T-cell (primary cell): ENCODE measurements at regions not wholly inside any gene's neighbourhood (a gene's known extent, or its start where the extent isn't known, plus 50 kb on each side); places are given as distances from the start of the nearest gene placed in this dataset.
"Not testable (repeated sequence)": the region's sequence is repeated elsewhere in the genome, so short reads cannot be mapped to it uniquely, and the experiment has no call there.

Experiments
- ATAC-seq, 4 experiments: fragments of 200-7000 bp in 3 of 4; fragments of 150-1000 bp in 1 of 4; cut with Tn5 transposase; replicated peaks in 1 of 4; 1 replicate in 3 of 4; 2 replicates in 1 of 4; pipeline ENCODE4 v1.10.0; 2021; ENCODE audit warnings: moderate library complexity in 3 of 4, mild to moderate bottlenecking in 2 of 4, moderate number of reproducible peaks in 1 of 4
- CTCF ChIA-PET, 2 donors: fragments of 300-600 bp; sonication (Branson Sonifier 250); formaldehyde crosslinking; loops; one replicate each; lab custom pipeline; 2022; ENCODE audit warnings: antibody characterized with exemption in 2 of 2; lab: Charles Lee
- POLR2A ChIA-PET, 2 donors: fragments of 300-600 bp; sonication (Branson Sonifier 250); formaldehyde crosslinking; loops; one replicate each; lab custom pipeline; 2022; ENCODE audit warnings: antibody characterized with exemption in 2 of 2; lab: Charles Lee
- DNase-seq, 35 experiments: peaks; one replicate each; pipeline versions ENCODE4 v3.0.0 to v3.0.0-alpha.2; 2013 to 2023
- H3K27ac ChIP-seq: one replicate; pipeline ENCODE4 v1.5.1; 2013; ENCODE audit warnings: low read length
- H3K27me3 ChIP-seq, 2 experiments: replicated peaks in 1 of 2; 1 replicate in 1 of 2; 2 replicates in 1 of 2; pipeline versions ENCODE4 v1.6.1 to v1.7.0; 2013; ENCODE audit warnings: low read length in 1 of 2, mixed read lengths in 1 of 2; ENCODE audit not compliant: control insufficient read depth in 2 of 2, insufficient read depth in 2 of 2; ENCODE audit errors: extremely low read depth in 1 of 2
- H3K36me3 ChIP-seq, 2 donors: 1 replicate in 1 of 2; 2 replicates in 1 of 2; pipeline versions ENCODE4 v1.6.1 to v1.7.0; 2013; ENCODE audit warnings: low read length in 1 of 2; ENCODE audit not compliant: control insufficient read depth in 2 of 2, insufficient read depth in 1 of 2; ENCODE audit errors: extremely low read depth in 1 of 2
- H3K4me1 ChIP-seq, 2 experiments: 1 replicate in 1 of 2; 2 replicates in 1 of 2; pipeline versions ENCODE4 v1.6.1 to v1.7.0; 2013; ENCODE audit warnings: low read length in 2 of 2, mixed read lengths in 1 of 2; ENCODE audit not compliant: insufficient read depth in 2 of 2, control insufficient read depth in 1 of 2; ENCODE audit errors: extremely low read depth in 1 of 2
- H3K4me3 ChIP-seq, 2 donors: 1 replicate in 1 of 2; 2 replicates in 1 of 2; pipeline versions ENCODE4 v1.5.1 to v1.7.0; 2013; ENCODE audit warnings: mild to moderate bottlenecking in 2 of 2, low read length in 1 of 2, moderate library complexity in 1 of 2; ENCODE audit not compliant: control insufficient read depth in 1 of 2; ENCODE audit errors: extremely low read depth in 1 of 2
- H3K9me3 ChIP-seq: 2 replicates; pipeline ENCODE4 v1.7.0; 2013
- H3K27ac Mint-ChIP-seq, 2 donors: one replicate each; pipeline ENCODE4 v1.8.0; 2020 to 2021; ENCODE audit warnings: mild to moderate bottlenecking in 2 of 2, mixed read lengths in 2 of 2
- H3K27me3 Mint-ChIP-seq, 2 donors: one replicate each; pipeline ENCODE4 v1.8.0; 2021 to 2022; ENCODE audit warnings: mixed read lengths in 2 of 2
- H3K36me3 Mint-ChIP-seq: one replicate; pipeline ENCODE4 v1.8.0; 2021; ENCODE audit warnings: mixed read lengths
- H3K4me1 Mint-ChIP-seq, 3 donors: one replicate each; pipeline ENCODE4 v1.8.0; 2020 to 2022; ENCODE audit warnings: mixed read lengths in 3 of 3, mild to moderate bottlenecking in 1 of 3
- H3K4me3 Mint-ChIP-seq, 3 donors: one replicate each; pipeline ENCODE4 v1.8.0; 2020 to 2022; ENCODE audit warnings: mild to moderate bottlenecking in 3 of 3, mixed read lengths in 3 of 3, moderate library complexity in 3 of 3
- H3K9me3 Mint-ChIP-seq, 3 donors: one replicate each; pipeline ENCODE4 v1.8.0; 2020 to 2022; ENCODE audit warnings: mixed read lengths in 3 of 3
- WGBS: methylation state at CpG from one replicate; pipeline ENCODE4 v1.1.5; 2013; ENCODE audit warnings: missing lambda C conversion rate; ENCODE audit not compliant: insufficient coverage; 5-methylcytosine and 5-hydroxymethylcytosine counted together

DNA sequence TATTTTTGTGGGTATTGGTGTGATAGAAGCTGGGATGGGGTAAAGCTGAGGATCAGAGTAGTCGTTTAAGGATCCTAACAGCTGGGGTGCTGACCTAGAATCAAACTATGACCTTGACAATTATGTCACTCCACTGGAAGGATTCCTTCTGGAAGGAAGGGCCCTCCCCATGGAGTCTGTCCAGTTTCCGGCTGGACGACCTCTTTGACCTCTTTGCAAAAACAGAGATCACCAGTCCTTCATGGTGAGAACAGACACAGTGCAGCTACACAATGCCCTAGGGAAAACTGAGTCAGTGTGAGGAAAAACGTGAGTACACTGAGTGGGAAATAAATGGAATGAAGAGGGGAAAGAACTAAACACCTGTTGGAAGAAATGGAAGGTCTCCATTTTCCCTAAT lies 445.6 kb downstream of the MAT2B start:
- Histone ChIP-seq H3K4me3 (no peak overlapping the region), H3K4me1 (no peaks in the 10 kb centered on the region), H3K27me3 (no peaks in the 10 kb centered on the region), H3K27ac (no peak overlapping the region), H3K36me3 (no peaks in the 10 kb centered on the region), H3K9me3 (no peaks in the 10 kb centered on the region)
- WGBS: 79% methylated on average over 2 of the region's 4 CpGs
- H3K4me3 Mint-ChIP-seq: no peak overlapping the region
- peaks cover 0 to 4% (median 3%) of the 10 kb centered on the region in 3 donors for H3K9me3 Mint-ChIP-seq
- ATAC-seq: no peak
- POLR2A ChIA-PET: no interaction called here
- CTCF ChIA-PET: no interaction called here
- no peaks in the 10 kb centered on the region for H3K4me1 Mint-ChIP-seq
- no peak overlapping the region for H3K27ac Mint-ChIP-seq
- no peak for DNase-seq
- H3K27me3 Mint-ChIP-seq: no peaks in the 10 kb centered on the region
- H3K36me3 Mint-ChIP-seq: no peaks in the 10 kb centered on the region

DNA sequence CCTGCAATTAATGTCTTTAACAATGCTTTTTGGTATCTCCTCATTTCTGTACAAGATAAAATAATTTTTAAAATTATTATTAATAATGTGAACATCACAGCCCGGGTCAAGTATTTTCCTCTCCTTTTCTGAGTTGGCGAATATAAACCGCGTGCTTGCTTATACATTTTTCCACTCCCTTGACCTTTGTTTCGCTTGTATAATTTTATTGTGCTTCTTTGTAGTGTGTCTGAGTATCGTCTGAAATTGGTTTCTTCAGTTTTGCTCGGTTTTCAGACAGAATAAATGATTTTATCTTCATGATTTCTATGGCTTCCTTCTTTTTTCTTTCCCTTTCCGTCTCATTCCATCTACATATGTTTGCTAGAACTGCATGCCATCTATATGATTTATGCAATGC lies 448.5 kb downstream of the MAT2B start:
- DNase-seq: no peak
- Mint-ChIP-seq H3K27ac (no peak overlapping the region), H3K9me3 (no peaks in the 10 kb centered on the region), H3K4me1 (no peaks in the 10 kb centered on the region), H3K4me3 (no peak overlapping the region), H3K27me3 (no peaks in the 10 kb centered on the region), H3K36me3 (no peaks in the 10 kb centered on the region)
- Histone ChIP-seq H3K9me3 (no peaks in the 10 kb centered on the region), H3K4me1 (no peaks in the 10 kb centered on the region), H3K36me3 (no peaks in the 10 kb centered on the region), H3K27ac (no peak overlapping the region), H3K4me3 (no peak overlapping the region), H3K27me3 (no peaks in the 10 kb centered on the region)
- POLR2A ChIA-PET: no interaction called here
- no CpG with 5 or more reads among the region's 8 CpGs for WGBS
- ATAC-seq: no peak
- CTCF ChIA-PET: no interaction called here

DNA sequence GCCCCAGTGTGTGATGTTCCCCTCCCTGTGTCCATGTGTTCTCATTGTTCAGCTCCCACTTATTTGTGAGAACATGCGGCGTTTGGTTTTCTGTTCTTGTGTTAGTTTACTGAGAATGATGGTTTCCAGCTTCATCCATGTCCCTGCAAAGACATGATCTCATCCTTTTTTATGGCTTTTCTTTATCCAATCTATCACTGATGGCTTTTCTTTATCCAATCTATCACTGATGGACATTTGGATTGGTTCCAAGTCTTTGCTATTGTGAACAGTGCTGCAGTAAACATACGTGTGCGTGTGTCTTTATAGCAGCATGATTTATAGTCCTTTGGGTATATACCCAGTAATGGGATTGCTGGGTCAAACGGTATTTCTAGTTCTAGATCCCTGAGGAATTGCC lies 455.8 kb downstream of the MAT2B start:
- CTCF ChIA-PET, H3K27me3 ChIP-seq, H3K27me3 Mint-ChIP-seq, H3K4me3 Mint-ChIP-seq, H3K36me3 ChIP-seq, H3K9me3 ChIP-seq, H3K9me3 Mint-ChIP-seq, DNase-seq, POLR2A ChIA-PET, ATAC-seq, H3K27ac Mint-ChIP-seq, H3K4me3 ChIP-seq, H3K4me1 Mint-ChIP-seq, H3K27ac ChIP-seq, H3K4me1 ChIP-seq, H3K36me3 Mint-ChIP-seq: not testable (repeated sequence)
- no CpG with 5 or more reads among the region's 5 CpGs for WGBS

DNA sequence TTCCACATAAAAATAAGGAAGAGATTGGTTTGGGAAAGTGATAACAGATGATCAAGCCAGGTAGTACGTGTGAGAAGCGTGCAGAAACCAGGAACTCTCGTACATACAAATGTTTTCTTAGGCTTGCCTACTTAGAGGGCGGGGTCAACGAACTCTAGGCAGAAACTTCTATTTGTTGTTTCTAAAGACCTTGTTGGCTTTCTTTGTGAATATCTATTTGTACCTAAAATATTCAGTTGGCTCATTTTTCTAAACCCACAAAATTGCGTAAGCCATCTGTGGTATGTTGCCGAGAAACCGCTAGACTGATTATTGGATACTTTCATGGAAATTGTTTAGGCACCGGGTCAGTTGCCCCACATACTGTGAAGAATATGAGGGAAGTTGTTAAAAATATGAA lies 458.5 kb downstream of the MAT2B start:
- H3K27ac ChIP-seq: no peak overlapping the region
- H3K4me3 ChIP-seq: no peak overlapping the region
- 81% methylated on average over 3 of the region's 9 CpGs for WGBS
- Mint-ChIP-seq H3K27ac (no peak overlapping the region), H3K36me3 (no peaks in the 10 kb centered on the region), H3K4me1 (no peaks in the 10 kb centered on the region), H3K9me3 (peaks cover 4 to 7% (median 5%) of the 10 kb centered on the region in 3 donors), H3K27me3 (no peaks in the 10 kb centered on the region), H3K4me3 (no peak overlapping the region)
- no peak for DNase-seq
- CTCF ChIA-PET: no interaction called here
- no peaks in the 10 kb centered on the region for H3K36me3 ChIP-seq
- POLR2A ChIA-PET: no interaction called here
- no peak for ATAC-seq
- no peaks in the 10 kb centered on the region for H3K4me1 ChIP-seq
- no peaks in the 10 kb centered on the region for H3K27me3 ChIP-seq
- H3K9me3 ChIP-seq: no peaks in the 10 kb centered on the region

DNA sequence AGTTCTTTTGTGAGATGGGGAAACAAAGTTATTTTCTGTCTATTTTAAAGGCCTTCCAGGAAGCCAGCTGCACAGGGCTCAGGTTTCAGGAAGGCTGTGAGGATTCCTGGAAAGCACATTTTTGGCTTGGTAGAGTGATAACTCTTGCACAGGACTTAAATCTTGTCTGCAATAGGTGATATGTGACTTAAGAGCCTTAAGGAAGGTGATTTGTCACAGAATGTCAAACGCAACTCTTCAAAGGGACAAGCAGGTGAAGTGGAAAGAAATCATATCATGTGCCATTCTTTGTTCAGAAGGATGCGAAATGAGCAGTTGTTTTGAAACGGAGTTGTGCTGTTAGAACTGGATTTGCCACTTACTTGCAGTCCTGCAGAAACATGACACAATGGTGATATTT lies 459.3 kb downstream of the MAT2B start:
- WGBS: 84% methylated on average over 3 of the region's 3 CpGs
- peaks cover 4 to 10% (median 7%) of the 10 kb centered on the region in 3 donors for H3K9me3 Mint-ChIP-seq
- ChIA-PET POLR2A (no interaction called here), CTCF (no interaction called here)
- H3K9me3 ChIP-seq: no peaks in the 10 kb centered on the region
- no peaks in the 10 kb centered on the region for H3K4me1 Mint-ChIP-seq
- no peaks in the 10 kb centered on the region for H3K36me3 ChIP-seq
- no peaks in the 10 kb centered on the region for H3K4me1 ChIP-seq
- H3K4me3 ChIP-seq: no peak overlapping the region
- H3K27me3 ChIP-seq: no peaks in the 10 kb centered on the region
- ATAC-seq (no peak), DNase-seq (no peak)
- no peak overlapping the region for H3K27ac Mint-ChIP-seq
- H3K27ac ChIP-seq: no peak overlapping the region
- no peak overlapping the region for H3K4me3 Mint-ChIP-seq
- H3K36me3 Mint-ChIP-seq: no peaks in the 10 kb centered on the region
- no peaks in the 10 kb centered on the region for H3K27me3 Mint-ChIP-seq

DNA sequence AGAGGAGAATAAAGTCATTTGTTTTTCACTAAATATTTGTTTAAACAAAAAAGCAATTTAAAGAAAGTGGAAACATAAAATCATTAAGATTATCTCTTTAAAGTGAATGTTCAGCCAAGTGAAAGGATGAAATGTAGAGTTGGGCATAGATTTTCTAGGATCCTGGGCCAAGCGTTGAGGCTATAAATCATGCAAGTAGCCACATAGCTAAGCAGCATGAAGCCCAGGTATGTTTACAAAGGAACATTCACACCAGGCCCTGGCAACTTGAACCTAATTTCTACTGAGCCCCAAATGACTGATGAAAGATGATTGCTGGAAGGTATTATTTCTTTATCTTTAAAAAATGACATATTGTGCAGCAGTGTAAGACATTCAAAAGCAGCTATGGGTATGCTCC lies 461.8 kb downstream of the MAT2B start:
- Histone ChIP-seq H3K27ac (no peak overlapping the region), H3K4me1 (no peaks in the 10 kb centered on the region), H3K9me3 (no peaks in the 10 kb centered on the region), H3K4me3 (no peak overlapping the region), H3K27me3 (no peaks in the 10 kb centered on the region), H3K36me3 (no peaks in the 10 kb centered on the region)
- Mint-ChIP-seq H3K4me1 (no peaks in the 10 kb centered on the region), H3K4me3 (no peak overlapping the region), H3K27ac (no peak overlapping the region), H3K36me3 (no peaks in the 10 kb centered on the region), H3K9me3 (peaks cover 0 to 11% (median 5%) of the 10 kb centered on the region in 3 donors), H3K27me3 (no peaks in the 10 kb centered on the region)
- 67% methylated on average over 1 of the region's 1 CpG for WGBS
- DNase-seq (no peak), ATAC-seq (no peak)
- ChIA-PET POLR2A (no interaction called here), CTCF (no interaction called here)

DNA sequence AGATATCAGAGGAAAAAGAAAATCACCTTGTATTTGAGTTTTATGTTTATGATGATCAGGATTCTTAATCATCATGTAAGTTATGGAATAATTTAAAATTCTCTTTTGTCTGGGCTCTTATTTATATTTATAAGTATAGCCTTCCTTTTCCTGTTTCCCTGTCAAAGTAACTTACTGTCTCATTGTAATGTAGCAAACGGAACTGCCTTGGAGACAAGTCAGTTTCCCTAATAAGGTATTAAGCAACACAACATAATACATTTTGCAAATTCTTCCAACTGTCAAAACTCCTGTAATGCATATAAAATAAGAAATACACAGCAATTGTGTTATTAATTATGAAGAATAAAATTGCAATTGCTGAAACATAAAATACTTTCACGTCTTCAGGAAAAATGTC lies 463.2 kb downstream of the MAT2B start:
- WGBS: no CpG with 5 or more reads among the region's 2 CpGs
- no peaks in the 10 kb centered on the region for H3K4me1 ChIP-seq
- H3K4me3 Mint-ChIP-seq: no peak overlapping the region
- no peaks in the 10 kb centered on the region for H3K27me3 ChIP-seq
- DNase-seq (no peak), ATAC-seq (no peak)
- no peak overlapping the region for H3K4me3 ChIP-seq
- POLR2A ChIA-PET: no interaction called here
- H3K27ac ChIP-seq: no peak overlapping the region
- no peaks in the 10 kb centered on the region for H3K36me3 Mint-ChIP-seq
- no peaks in the 10 kb centered on the region for H3K9me3 ChIP-seq
- H3K27me3 Mint-ChIP-seq: no peaks in the 10 kb centered on the region
- H3K36me3 ChIP-seq: no peaks in the 10 kb centered on the region
- peaks cover 0 to 9% (median 8%) of the 10 kb centered on the region in 3 donors for H3K9me3 Mint-ChIP-seq
- CTCF ChIA-PET: no interaction called here
- no peak overlapping the region for H3K27ac Mint-ChIP-seq
- H3K4me1 Mint-ChIP-seq: no peaks in the 10 kb centered on the region
